IPS DF 6.9 (cell line): ENCODE measurements at regions not wholly inside any gene's neighbourhood (a gene's known extent, or its start where the extent isn't known, plus 50 kb on each side); places are given as distances from the start of the nearest gene placed in this dataset.

Source experiments
- DNase-seq: peaks from one replicate; pipeline ENCODE4 v3.0.0-alpha.2; 2013; ENCODE audit warnings: low read depth, low spot score
- H3K27ac ChIP-seq: one replicate; pipeline ENCODE4 v1.5.1; 2013; ENCODE audit warnings: low read length, control low read depth
- H3K27me3 ChIP-seq: 2 replicates; pipeline ENCODE4 v1.6.1; 2013; ENCODE audit warnings: mild to moderate bottlenecking, low read length; ENCODE audit not compliant: control insufficient read depth, insufficient read depth
- H3K36me3 ChIP-seq: 2 replicates; pipeline ENCODE4 v1.6.1; 2013; ENCODE audit warnings: low read length; ENCODE audit not compliant: control insufficient read depth, insufficient read depth
- H3K4me1 ChIP-seq: 2 replicates; pipeline ENCODE4 v1.6.1; 2013; ENCODE audit warnings: low read length; ENCODE audit not compliant: control insufficient read depth, insufficient read depth
- H3K4me3 ChIP-seq: 2 replicates; pipeline ENCODE4 v1.5.1; 2013; ENCODE audit warnings: mild to moderate bottlenecking, low read length
- H3K9me3 ChIP-seq: 2 replicates; pipeline ENCODE4 v1.6.1; 2013; ENCODE audit warnings: low read length, inconsistent platforms; ENCODE audit not compliant: control insufficient read depth, insufficient read depth
- WGBS: extraction: QIAGEN DNeasy Blood & Tissue Kit; methylation state at CpG from one replicate; pipeline ENCODE4 v1.1.7; 2013; ENCODE audit warnings: mixed read lengths, missing lambda C conversion rate; ENCODE audit not compliant: insufficient read length, insufficient coverage; 5-methylcytosine and 5-hydroxymethylcytosine counted together

GRCh38 chr2:225989809-225990208 is 590.3 kb downstream of the NYAP2 start:
- no peaks in the 10 kb centered on the region for H3K4me1 ChIP-seq
- no peaks in the 10 kb centered on the region for H3K9me3 ChIP-seq
- H3K4me3 ChIP-seq, result no peak overlapping the region
- no peaks in the 10 kb centered on the region for H3K27me3 ChIP-seq
- no peak overlapping the region for H3K27ac ChIP-seq
- H3K36me3 ChIP-seq, result no peaks in the 10 kb centered on the region
- no CpG with 5 or more reads among the region's 4 CpGs for WGBS
- DNase-seq, result no peak

- H3K4me1 ChIP-seq, result no peaks in the 10 kb centered on the region
- H3K27me3 ChIP-seq, result no peaks in the 10 kb centered on the region
- no peaks in the 10 kb centered on the region for H3K36me3 ChIP-seq
- H3K9me3 ChIP-seq, result no peaks in the 10 kb centered on the region
- DNase-seq, result no peak
- no CpG with 5 or more reads among the region's 7 CpGs for WGBS
- H3K27ac ChIP-seq, result no peak overlapping the region
- no peak overlapping the region for H3K4me3 ChIP-seq
Observed at GRCh38 chr2:225980372-225980771, 580.9 kb downstream of the NYAP2 start.

- no peak overlapping the region for H3K4me3 ChIP-seq
- no peaks in the 10 kb centered on the region for H3K9me3 ChIP-seq
- H3K36me3 ChIP-seq, result no peaks in the 10 kb centered on the region
- no CpG with 5 or more reads among the region's 3 CpGs for WGBS
- no peak overlapping the region for H3K27ac ChIP-seq
- DNase-seq, result no peak
- no peaks in the 10 kb centered on the region for H3K4me1 ChIP-seq
- H3K27me3 ChIP-seq, result no peaks in the 10 kb centered on the region
Observed at GRCh38 chr2:225971433-225971832, 571.9 kb downstream of the NYAP2 start.

GRCh38 chr2:225948903-225949302 is 549.4 kb downstream of the NYAP2 start:
- Histone ChIP-seq H3K4me3 (no peak overlapping the region), H3K36me3 (no peaks in the 10 kb centered on the region)
- no CpG with 5 or more reads among the region's 4 CpGs for WGBS

GRCh38 chr2:225938991-225939390 is 539.5 kb downstream of the NYAP2 start:
- no peak for DNase-seq
- no peaks in the 10 kb centered on the region for H3K36me3 ChIP-seq
- no peaks in the 10 kb centered on the region for H3K27me3 ChIP-seq
- no peak overlapping the region for H3K27ac ChIP-seq
- H3K4me1 ChIP-seq, result no peaks in the 10 kb centered on the region; the same call in 1 of the 2 replicates
- WGBS, result no CpG with 5 or more reads among the region's 1 CpG
- H3K4me3 ChIP-seq, result no peak overlapping the region
- H3K9me3 ChIP-seq, result no peaks in the 10 kb centered on the region

More at GRCh38 chr2:225948903-225949302, 549.4 kb downstream of the NYAP2 start:
- Histone ChIP-seq H3K9me3 (no peaks in the 10 kb centered on the region), H3K4me1 (peaks cover 1% of the 10 kb centered on the region; the same call in 1 of the 2 replicates), H3K27ac (no peak overlapping the region), H3K27me3 (no peaks in the 10 kb centered on the region)
- DNase-seq, result peak; percentile 7

- Histone ChIP-seq H3K9me3 (no peaks in the 10 kb centered on the region), H3K27me3 (no peaks in the 10 kb centered on the region), H3K4me1 (no peaks in the 10 kb centered on the region; the same call in 1 of the 2 replicates), H3K36me3 (no peaks in the 10 kb centered on the region), H3K4me3 (no peak overlapping the region), H3K27ac (no peak overlapping the region)
- DNase-seq, result no peak
- WGBS, result no CpG with 5 or more reads among the region's 1 CpG
Observed at GRCh38 chr2:225937625-225938187, 538.2 kb downstream of the NYAP2 start.

- no peak overlapping the region for H3K4me3 ChIP-seq
- no peak overlapping the region for H3K27ac ChIP-seq
- no peak for DNase-seq
- no peaks in the 10 kb centered on the region for H3K9me3 ChIP-seq
- no peaks in the 10 kb centered on the region for H3K36me3 ChIP-seq
- H3K27me3 ChIP-seq, result no peaks in the 10 kb centered on the region
- no CpG with 5 or more reads among the region's 1 CpG for WGBS
- H3K4me1 ChIP-seq, result no peaks in the 10 kb centered on the region
Observed at GRCh38 chr2:225932811-225933413, 533.4 kb downstream of the NYAP2 start.

GRCh38 chr2:225930687-225931086 is 531.2 kb downstream of the NYAP2 start:
- DNase-seq, result no peak
- Histone ChIP-seq H3K27ac (no peak overlapping the region), H3K9me3 (no peaks in the 10 kb centered on the region), H3K27me3 (no peaks in the 10 kb centered on the region), H3K4me1 (no peaks in the 10 kb centered on the region), H3K4me3 (no peak overlapping the region), H3K36me3 (no peaks in the 10 kb centered on the region)
- no CpG with 5 or more reads among the region's 2 CpGs for WGBS

- Histone ChIP-seq H3K4me3 (no peak overlapping the region), H3K9me3 (no peaks in the 10 kb centered on the region), H3K4me1 (no peaks in the 10 kb centered on the region; the same call in 1 of the 2 replicates), H3K36me3 (no peaks in the 10 kb centered on the region), H3K27ac (no peak overlapping the region), H3K27me3 (no peaks in the 10 kb centered on the region)
- no CpG with 5 or more reads among the region's 6 CpGs for WGBS
- no peak for DNase-seq
Observed at GRCh38 chr2:225920621-225921220, 521.2 kb downstream of the NYAP2 start.

GRCh38 chr2:225916692-225917091 is 517.2 kb downstream of the NYAP2 start:
- WGBS, result no CpG with 5 or more reads among the region's 2 CpGs
- Histone ChIP-seq H3K27ac (no peak overlapping the region), H3K36me3 (no peaks in the 10 kb centered on the region), H3K4me1 (no peaks in the 10 kb centered on the region), H3K27me3 (no peaks in the 10 kb centered on the region), H3K4me3 (no peak overlapping the region), H3K9me3 (no peaks in the 10 kb centered on the region)
- no peak for DNase-seq
